Activated gamma-delta T cell treated with Interleukin-2 at 50 U/mL for 16 hours (primary cell): ENCODE measurements at regions not wholly inside any gene's neighbourhood (a gene's known extent, or its start where the extent isn't known, plus 50 kb on each side); places are given as distances from the start of the nearest gene placed in this dataset.

Experiments
- DNase-seq: peaks from one replicate; pipeline ENCODE4 v3.0.0-alpha.2; 2020

GRCh38 chr4:13944095-13944511, 316.6 kb upstream of the BOD1L1 start:
- no peak for DNase-seq

GRCh38 chr4:13947921-13948320, 320.4 kb upstream of the BOD1L1 start:
- DNase-seq = no peak

GRCh38 chr4:13950491-13950890, 323.0 kb upstream of the BOD1L1 start:
- DNase-seq = no peak

- no peak for DNase-seq
These were observed 325.6 kb upstream of the BOD1L1 start for GRCh38 chr4:13953083-13953482.

DNA sequence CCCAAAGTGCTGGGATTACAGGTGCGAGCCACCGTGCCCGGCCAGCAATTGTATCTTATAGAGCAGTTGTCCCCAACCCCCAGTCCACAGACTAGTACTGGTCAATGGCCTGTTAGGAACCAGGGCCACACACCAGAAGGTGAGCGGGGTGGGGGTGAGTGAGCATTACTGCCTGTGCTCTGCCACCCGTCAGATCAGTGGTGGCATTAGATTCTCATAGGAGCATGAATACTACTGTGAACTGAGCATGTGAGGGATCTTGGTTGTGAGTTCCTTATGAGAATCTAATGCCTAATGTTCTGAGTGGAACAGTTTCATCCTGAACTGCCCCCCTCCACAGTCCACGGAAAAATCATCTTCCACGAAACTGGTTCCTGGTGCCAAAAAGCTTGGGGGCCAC, 328.0 kb upstream of the BOD1L1 start:
- no peak for DNase-seq

- DNase-seq = no peak
These were observed 329.4 kb upstream of the BOD1L1 start for GRCh38 chr4:13956947-13957346.

DNA sequence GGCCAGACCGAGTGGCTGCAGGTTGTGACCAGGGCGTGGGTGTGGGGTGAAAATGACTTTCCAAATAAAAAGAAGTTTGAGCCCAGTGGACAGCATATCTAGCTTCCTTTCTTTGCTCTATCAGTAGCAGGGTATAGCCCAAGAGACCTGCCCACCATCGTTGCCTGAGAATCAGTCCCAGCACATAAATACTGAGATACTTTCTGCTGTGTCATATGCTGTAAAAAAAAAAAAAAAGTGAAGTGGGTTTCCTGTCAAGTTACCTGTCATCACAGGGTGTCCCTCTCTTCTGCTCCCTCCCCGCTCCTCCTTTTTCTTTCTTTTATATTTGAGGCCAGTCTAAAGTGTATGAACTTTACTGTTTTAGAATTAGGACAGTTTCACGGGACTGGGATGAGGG, 330.3 kb upstream of the BOD1L1 start:
- DNase-seq = no peak

GRCh38 chr4:13963601-13964000, 336.1 kb upstream of the BOD1L1 start:
- no peak for DNase-seq

DNA sequence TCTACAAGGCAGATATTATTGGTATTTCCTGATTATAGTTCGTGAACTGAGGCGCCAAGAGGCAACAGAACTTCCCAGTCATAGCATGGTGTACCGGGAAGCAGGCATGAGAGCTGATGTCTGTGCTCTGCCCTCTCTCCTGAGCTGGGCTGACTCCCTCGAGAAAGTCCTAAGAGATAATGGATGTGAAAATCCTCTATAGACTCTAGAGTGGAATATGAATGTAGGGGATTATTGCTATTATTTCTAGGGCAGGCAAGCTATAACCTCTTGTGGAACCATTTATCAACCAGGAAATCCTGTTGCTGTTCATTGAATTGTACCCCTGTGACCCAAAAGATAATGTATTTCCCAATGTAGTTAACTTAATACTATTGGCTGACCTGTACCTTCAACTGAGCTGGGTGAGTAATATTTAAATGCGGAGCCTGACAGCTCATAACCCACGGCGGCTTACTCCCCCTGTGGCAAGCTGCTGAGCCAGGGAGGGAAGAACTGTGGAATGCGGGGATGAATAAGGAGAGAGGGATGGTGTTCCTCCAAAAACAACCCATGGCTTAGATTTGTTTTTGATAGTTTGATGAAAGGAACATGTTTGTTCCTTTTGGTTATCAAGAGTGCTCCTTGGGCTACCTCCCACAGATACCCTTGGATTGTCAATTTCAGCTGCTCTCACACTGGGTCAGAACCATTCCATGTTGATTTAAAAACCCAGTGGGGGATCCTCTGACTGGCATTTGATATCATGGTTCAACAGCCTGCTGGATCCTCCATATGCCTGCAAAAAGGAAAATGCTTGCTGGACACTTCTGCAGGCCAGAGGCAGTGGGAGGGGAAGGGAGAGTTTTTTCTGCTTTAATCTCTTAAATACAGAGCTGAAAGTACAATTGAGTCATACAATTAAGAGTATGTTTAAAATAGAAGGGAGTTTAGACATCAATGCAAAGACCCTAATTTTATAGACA, 339.0 kb upstream of the BOD1L1 start:
- no peak for DNase-seq

DNA sequence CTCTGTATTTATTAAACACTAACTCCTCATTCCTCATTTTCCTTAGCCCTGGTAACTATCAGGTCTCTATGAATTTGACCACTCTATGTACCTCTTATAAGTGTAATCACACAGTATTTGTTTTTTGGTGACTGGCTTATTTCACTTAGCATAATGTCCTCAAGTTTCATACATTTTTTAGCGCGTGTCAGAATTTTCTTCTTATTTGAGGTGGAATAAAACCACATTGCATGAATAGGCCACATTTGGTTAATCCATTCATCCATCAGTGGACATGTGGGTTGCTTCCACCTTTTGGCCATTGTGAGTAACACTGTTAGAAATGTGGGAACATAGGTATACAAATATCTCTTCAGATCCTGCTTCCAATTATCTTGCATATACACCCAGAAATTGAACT, 341.2 kb upstream of the BOD1L1 start:
- DNase-seq = no peak

GRCh38 chr4:13970349-13970748, 342.8 kb upstream of the BOD1L1 start:
- DNase-seq = no peak

DNA sequence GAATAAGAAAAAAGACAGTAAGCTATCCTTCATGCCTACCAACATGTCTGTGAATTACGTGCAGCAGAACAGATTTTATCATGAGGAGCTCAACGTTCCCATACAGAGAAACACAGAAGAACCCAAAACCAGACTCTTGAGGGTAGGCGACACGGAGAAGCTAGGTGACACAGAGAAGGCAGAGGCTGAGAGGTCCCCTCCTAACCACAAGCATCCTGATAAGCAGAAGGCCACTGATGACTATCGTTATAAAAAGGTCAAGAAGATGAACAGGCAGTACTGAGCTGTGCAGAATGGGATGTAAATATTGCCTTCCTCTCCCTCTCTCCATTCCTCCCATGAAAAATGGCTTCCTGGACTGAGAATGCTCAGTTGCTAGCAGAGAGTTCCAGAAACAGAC, 350.2 kb upstream of the BOD1L1 start:
- no peak for DNase-seq

DNA sequence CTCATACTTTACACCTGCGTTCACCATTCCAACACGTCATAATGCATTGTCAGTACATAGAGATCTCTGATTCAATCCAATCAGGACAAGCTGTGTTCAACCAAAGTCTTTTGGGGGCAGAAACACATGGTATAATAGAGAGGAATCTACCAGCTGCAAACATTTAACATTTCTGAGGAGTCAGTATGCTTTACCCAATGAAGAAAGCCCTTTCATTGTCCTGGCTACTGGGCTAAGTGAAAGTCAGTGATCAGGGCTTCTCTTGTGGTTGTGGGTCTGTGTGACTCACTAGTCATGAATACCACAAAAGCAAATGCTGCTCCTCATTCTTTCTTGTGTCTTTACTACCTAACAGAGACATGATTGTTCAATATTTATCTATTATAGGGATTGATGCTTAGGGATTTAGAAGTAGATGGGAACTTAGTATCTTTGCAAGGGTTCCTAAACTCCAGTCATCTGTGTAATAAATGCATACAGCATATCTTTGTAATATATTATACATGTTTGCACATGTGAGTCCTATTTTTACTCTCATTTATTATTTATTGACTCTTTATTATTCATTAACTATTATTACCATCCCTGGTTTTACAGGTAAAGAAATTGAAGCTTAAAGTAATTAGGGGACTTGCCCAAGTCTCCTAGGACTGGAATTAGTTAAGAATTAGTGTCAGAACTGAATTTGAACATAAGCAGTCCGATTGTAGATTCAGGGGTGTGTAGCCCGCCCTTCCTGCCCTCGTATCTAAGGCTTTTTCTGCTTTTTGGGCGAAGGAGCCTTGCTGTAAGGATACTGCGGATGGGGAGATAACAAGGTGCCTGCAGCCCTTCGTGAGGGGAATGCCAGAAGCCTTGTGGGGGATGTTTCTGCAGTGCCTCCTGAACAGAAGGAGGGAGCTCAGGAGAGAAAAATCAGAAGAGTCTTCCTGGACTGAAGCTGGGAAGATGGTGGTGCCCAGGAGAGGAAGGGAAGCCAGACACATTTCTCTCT, 353.1 kb upstream of the BOD1L1 start:
- DNase-seq = no peak

- no peak for DNase-seq
These were observed 354.0 kb upstream of the BOD1L1 start for GRCh38 chr4:13981499-13981898.

GRCh38 chr4:13982010-13982409, 354.5 kb upstream of the BOD1L1 start:
- DNase-seq = no peak

DNA sequence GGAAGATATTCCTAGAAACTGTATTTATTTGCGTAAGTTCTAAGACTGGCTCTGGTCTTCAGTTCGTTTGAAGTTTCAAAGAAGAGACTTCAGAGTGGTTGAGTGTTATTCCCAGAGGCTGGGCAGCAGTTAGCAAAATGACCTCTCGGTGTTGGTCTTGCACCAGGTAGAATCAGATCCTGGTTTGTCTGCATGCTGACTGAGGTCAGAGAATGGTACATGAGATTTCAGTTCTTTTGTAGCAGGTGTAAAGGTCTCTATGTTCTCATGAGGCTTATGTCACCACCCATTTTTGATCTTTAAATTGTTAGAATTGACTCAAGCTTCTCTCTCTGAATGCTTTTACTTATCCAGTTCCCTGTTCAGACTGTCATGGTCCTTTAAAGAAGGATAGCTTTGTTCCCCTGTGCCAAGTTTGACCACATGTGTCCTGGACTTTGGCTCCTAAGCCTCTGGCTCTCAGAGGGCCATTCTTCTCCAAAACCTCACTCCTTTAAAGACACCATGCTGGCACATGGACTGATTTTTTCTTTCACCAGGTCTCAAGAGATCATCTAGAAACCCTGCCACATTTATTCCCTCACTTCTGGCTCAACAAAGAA, 355.8 kb upstream of the BOD1L1 start:
- DNase-seq = no peak

GRCh38 chr4:13984991-13985800, 357.7 kb upstream of the BOD1L1 start:
- no peak for DNase-seq

DNA sequence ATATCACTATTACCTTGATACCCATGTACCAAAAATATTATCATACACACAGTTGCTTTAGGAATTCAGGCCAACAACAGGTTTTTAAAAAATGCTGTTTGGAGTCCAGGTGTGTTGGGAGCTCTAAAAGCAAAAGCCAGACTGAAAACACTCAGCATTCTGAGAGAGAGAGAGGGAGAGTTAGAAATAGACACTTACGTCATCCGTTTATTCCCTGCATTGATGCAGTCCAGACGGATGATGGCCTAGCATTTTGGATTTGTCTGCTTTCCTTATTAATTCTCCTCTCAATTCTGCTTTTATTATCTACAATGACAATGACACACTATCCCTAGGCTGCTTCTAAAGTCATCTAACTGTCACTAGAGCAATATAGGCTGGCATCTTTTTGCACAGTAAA, 358.3 kb upstream of the BOD1L1 start:
- DNase-seq = no peak

DNA sequence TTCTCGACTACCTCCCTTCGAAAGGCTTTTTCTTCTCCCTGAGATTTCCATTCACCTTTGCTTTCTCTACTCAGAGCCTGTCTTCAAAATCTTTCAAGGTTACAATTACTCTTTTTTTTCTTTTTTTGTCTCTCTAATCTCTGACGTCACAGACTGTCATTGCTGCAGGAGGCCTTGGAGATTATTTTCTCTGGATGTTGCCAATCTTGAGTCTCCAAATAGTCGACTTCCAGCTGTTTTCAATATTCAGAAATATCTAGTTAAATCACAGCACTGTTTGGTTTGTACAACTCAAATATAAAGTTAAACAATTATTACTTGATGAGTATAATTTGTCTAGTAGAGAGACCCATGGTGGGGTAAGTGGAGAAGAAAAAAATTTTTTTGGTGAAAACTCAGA, 359.0 kb upstream of the BOD1L1 start:
- no peak for DNase-seq

DNA sequence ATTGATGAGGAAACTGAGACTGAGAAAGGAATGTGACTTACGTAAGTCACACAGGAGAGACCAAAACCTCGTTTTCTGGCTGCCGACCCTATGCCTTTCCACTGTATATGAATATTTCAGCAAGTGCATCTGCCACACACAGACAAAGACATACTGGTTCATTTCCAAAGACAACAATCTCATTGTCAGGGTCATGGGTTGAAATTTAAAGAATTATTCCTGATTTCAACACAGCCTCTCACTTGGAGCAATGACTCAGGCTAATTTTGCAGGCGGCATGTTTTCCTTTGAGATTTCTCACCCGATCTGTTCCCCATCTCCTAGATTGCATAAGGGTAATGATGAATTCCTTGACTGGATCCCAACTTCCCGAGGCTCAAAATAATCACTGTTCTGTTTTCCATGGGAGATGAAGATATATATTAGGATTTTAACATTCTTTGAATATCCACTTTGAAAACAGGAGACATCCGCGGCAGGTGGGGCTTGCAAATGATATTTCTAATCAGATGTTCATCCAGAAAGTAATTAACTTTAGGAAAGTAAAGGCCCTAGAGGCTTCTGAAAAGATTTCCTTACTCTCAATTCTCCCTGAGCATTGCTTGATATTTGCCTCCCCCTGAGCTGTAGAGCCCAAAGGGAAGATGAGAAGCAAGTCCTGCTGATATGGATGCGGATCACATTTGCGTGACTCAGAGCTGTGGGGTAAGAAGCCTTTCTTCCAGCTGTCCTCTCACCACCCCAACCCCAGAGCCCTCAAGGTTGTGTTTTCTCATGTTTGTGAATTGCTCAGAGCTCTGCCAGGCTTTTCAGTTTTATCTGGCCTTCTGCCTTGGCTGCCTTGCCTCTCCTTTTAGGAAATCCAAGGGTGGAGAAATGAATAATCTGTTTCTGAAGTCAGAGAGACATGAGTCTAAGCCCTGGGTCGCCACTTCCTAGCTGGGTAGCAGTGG, 361.1 kb upstream of the BOD1L1 start:
- no peak for DNase-seq

DNA sequence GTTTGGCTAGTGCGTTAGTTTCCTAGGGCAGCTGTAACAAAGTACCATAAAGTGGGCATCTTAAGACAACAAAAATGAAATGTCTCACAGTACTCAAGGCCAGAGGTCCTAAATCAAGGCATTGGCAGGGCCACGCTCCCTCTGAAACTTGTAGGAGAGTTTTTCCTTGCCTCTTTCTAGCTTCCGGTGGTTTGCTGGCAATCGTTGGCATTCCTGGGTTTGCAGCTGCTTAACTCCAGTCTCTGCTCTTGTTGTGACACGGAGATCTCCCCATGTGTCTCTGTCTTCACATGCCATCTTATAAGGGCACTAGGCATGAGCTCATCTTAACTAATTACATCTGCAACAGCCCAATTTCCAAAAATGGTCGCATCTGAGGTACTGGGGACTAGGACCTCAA, 362.0 kb upstream of the BOD1L1 start:
- no peak for DNase-seq
